Esophagus (tissue), 2 donors: ENCODE measurements at regions not wholly inside any gene's neighbourhood (a gene's known extent, or its start where the extent isn't known, plus 50 kb on each side); places are given as distances from the start of the nearest gene placed in this dataset.

ENCODE experiments used
- H3K27ac ChIP-seq, 2 donors: one replicate each; pipeline ENCODE4 v1.5.1; 2013; ENCODE audit warnings: low read depth in 2 of 2, mild to moderate bottlenecking in 2 of 2, inconsistent platforms in 1 of 2, low read length in 1 of 2, moderate library complexity in 1 of 2
- H3K27me3 ChIP-seq, 2 donors: one replicate each; pipeline ENCODE4 v1.6.1; 2013; ENCODE audit warnings: low read length in 2 of 2, control low read depth in 1 of 2, mild to moderate bottlenecking in 1 of 2; ENCODE audit not compliant: insufficient read depth in 2 of 2, control insufficient read depth in 1 of 2
- H3K36me3 ChIP-seq, 2 donors: one replicate each; pipeline ENCODE4 v1.6.1; 2013; ENCODE audit warnings: low read length in 1 of 2; ENCODE audit not compliant: control insufficient read depth in 2 of 2, insufficient read depth in 2 of 2
- H3K4me1 ChIP-seq, 2 donors: one replicate each; pipeline ENCODE4 v1.6.1; 2013; ENCODE audit warnings: low read length in 1 of 2; ENCODE audit not compliant: control insufficient read depth in 2 of 2, insufficient read depth in 2 of 2
- H3K4me3 ChIP-seq, 2 donors: one replicate each; pipeline ENCODE4 v1.5.1; 2013; ENCODE audit warnings: low read length in 2 of 2, mild to moderate bottlenecking in 2 of 2, low read depth in 1 of 2, moderate library complexity in 1 of 2
- H3K9me3 ChIP-seq, 2 donors: one replicate each; pipeline ENCODE4 v1.6.1; 2013; ENCODE audit warnings: mild to moderate bottlenecking in 2 of 2, low read depth in 1 of 2, low read length in 1 of 2, moderate library complexity in 1 of 2; ENCODE audit not compliant: control insufficient read depth in 2 of 2, insufficient read depth in 1 of 2
- WGBS, 2 donors: extraction: QIAGEN DNeasy Blood & Tissue Kit; methylation state at CpG; one replicate each; pipeline ENCODE4 v1.1.7; 2013; 5-methylcytosine and 5-hydroxymethylcytosine counted together
- donor health status: healthy with polysubstance abuse.
- donor health status: Bipolar disorder and iron deficiency.

DNA sequence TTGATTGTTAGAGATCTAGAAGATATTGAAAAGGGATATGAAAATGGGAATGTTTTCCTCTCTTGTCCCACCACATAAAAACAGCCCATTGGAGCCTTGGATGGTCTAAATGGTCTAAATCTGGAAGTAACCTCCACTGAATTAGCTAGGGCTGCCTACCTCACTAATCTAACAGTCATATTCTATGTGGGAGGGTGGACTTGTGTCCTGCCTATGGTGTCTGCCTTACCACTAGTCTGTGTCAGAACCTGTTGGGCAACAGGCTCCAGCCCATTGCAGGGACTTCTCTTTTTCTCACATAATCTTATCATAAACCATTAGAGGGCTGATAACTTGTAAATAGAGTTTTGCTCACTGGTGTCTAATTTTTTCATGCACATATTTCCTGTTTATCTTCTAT lies 548.8 kb upstream of the CDH18 start:
- H3K4me3 ChIP-seq: no peak overlapping the region
- no peak overlapping the region for H3K27ac ChIP-seq
- H3K27me3 ChIP-seq: no peaks in the 10 kb centered on the region
- H3K36me3 ChIP-seq: no peaks in the 10 kb centered on the region
- H3K4me1 ChIP-seq: no peaks in the 10 kb centered on the region
- H3K9me3 ChIP-seq: no peaks in the 10 kb centered on the region

DNA sequence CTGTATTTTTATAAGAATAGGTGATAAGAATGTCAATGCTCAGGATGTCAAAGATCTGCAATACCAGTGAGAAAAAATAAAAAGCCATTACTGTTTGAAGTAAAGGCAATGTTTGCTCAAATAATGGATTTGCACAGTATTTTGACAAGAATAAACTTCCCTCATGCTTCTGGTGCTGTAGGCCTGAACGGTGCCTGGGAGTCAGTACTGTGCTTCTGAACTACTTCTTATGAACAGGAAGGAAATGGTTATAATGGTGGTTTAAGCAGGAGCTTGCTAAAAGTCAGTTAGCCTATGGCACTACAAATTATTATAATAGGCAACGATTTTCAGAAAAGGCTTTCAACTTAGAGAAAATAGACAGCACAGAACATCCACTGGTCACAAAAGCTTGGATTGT lies 548.3 kb upstream of the CDH18 start:
- no peaks in the 10 kb centered on the region for H3K9me3 ChIP-seq
- no peak overlapping the region for H3K27ac ChIP-seq
- no peaks in the 10 kb centered on the region for H3K27me3 ChIP-seq
- no peaks in the 10 kb centered on the region for H3K4me1 ChIP-seq
- H3K4me3 ChIP-seq: no peak overlapping the region
- no peaks in the 10 kb centered on the region for H3K36me3 ChIP-seq
- 54 to 59% methylated on average over 2 of the region's 2 CpGs for WGBS, 2 donors

DNA sequence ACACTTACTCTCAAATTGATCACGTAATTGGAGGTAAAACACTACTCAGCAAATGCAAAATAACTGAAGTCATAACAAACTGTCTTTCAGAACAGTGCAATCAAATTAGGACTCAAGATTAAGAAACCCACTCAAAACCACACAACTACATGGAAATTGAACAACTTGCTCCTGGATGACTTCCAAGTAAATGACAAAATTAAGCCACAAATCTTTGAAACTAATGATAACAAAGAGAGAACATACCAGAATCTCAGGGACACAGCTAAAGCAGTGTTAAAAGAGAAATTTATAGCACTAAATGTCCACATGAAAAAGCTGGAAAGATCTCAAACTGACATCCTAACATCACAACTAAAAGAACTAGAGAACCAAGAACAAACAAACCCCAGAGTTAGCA lies 540.5 kb upstream of the CDH18 start:
- WGBS, 2 donors: 77% methylated on average over 1 of the region's 1 CpG
- Histone ChIP-seq H3K36me3 (no peaks in the 10 kb centered on the region), H3K4me1 (no peaks in the 10 kb centered on the region), H3K4me3 (no peak overlapping the region), H3K9me3 (no peaks in the 10 kb centered on the region), H3K27ac (no peak overlapping the region), H3K27me3 (no peaks in the 10 kb centered on the region)

DNA sequence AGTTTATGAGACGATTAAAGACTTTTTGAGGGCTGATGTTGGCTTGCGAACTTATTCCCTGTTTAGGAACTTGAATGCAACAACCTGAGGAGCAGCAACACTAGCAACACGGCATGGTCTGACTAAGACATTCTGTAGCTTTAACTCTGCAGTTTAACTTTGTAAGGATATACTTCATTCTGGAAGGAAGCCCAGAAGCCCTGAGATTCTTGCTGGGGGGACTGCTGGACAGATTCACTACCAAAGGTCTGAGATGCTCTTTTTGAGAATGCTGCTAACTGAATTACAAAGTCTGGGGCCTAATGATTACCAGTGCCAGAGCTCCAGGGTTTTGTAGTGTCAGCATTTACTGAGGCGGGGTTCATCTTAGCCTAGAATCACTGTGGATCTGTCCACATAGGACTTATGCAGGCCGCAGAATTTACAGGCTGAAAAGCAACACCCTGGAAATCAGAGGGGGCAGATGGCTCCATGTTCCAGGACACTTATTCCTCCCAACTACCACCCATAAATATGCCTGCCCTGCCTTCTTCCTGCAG lies 537.1 kb upstream of the CDH18 start:
- Histone ChIP-seq H3K9me3 (no peaks in the 10 kb centered on the region), H3K36me3 (no peaks in the 10 kb centered on the region), H3K27ac (no peak overlapping the region), H3K27me3 (no peaks in the 10 kb centered on the region), H3K4me3 (no peak overlapping the region), H3K4me1 (no peaks in the 10 kb centered on the region)
- 86 to 87% methylated on average over 5 of the region's 5 CpGs for WGBS, 2 donors

DNA sequence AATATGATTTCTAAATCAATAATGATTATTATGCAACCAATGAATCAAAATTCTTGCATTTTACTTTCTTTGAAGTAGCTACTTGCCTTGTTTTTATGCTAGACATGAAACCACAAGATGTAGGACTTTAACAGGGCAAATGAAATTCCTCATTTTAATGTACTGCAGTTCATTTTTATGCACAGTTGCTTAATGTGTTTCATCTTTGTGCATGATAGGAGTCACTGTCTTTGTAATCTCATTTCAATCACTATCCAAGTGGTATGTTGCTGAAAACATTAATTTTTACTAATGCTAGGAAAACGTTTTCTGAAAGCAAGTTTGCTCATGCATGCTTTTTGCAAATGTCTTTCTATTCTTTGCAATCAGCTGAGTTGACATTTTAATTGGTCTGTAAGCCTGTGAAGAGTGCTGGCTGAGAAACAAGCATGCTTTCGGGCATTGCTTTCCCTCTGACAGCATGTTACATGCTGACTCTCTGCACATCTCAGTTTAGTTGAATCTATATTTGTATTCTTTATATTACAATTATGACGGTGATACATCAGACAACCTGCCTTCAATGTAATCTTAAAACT lies 535.0 kb upstream of the CDH18 start:
- Histone ChIP-seq H3K36me3 (no peaks in the 10 kb centered on the region), H3K9me3 (no peaks in the 10 kb centered on the region), H3K4me3 (no peak overlapping the region), H3K27me3 (no peaks in the 10 kb centered on the region), H3K27ac (no peak overlapping the region), H3K4me1 (no peaks in the 10 kb centered on the region)
- WGBS, 2 donors: 28 to 30% methylated on average over 3 of the region's 3 CpGs

DNA sequence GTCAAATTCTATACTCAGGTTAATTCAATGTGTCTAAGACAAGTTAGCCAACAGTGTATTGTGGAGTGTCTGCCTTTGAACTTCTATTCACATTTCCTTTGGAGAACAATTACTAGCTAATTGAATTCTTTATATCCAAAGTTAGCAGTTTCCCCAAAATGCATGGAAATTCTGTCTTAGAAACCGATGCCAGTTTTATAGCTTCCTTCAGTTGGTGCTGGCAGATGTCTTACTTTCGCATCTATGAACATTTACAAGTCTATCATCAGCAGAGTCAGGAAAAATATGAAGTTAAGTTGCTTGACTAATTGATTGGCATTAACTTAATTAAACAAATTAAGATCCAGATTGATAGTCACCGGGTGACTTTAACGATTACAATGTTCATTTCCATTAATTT lies 527.6 kb upstream of the CDH18 start:
- H3K27me3 ChIP-seq: no peaks in the 10 kb centered on the region
- H3K4me1 ChIP-seq: no peaks in the 10 kb centered on the region
- H3K36me3 ChIP-seq: no peaks in the 10 kb centered on the region
- H3K4me3 ChIP-seq: no peak overlapping the region
- 92% methylated on average over 4 of the region's 4 CpGs for WGBS, 2 donors
- H3K9me3 ChIP-seq: no peaks in the 10 kb centered on the region
- H3K27ac ChIP-seq: no peak overlapping the region

DNA sequence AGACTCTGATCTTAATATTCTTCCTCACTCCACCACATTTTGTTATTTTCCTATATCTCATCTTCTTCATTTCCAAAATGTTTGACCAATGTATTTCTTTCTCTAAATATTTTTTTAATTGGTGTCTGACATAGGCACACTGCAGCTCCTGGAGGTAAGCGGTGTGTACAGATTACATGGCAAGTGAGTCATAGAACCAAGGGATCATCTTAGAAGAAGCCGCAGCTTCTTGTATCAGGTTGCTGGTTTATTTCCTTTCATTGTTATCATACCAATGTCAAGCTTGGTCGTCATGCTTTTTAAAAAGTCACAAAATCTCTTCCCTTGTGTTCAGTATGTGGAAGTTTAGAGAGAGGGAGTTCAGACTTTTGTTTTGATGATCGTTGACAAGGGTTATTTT lies 526.1 kb upstream of the CDH18 start:
- WGBS, 2 donors: 71 to 73% methylated on average over 4 of the region's 4 CpGs
- Histone ChIP-seq H3K9me3 (no peaks in the 10 kb centered on the region), H3K4me1 (no peaks in the 10 kb centered on the region), H3K27ac (no peak overlapping the region), H3K27me3 (no peaks in the 10 kb centered on the region), H3K4me3 (no peak overlapping the region), H3K36me3 (no peaks in the 10 kb centered on the region)

DNA sequence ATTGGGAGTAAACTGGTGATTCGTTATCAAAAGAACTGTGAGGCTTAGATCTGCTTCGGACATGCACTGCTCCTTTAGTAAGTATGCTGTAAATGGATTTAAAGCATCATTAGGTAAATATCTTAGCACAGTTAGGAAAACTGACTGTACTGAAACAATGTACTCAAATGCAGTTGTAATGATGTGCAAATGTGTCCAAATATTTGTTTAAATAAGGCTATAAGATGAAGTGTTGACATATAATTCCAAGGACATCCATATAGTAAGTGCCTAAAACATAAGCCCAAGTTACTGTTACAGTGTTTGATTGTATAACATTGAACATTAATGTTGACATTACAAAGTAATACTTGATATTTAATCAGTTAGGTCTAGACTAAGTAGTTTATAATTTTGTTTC lies 512.5 kb upstream of the CDH18 start:
- no peaks in the 10 kb centered on the region for H3K9me3 ChIP-seq
- no peaks in the 10 kb centered on the region for H3K36me3 ChIP-seq
- WGBS, 2 donors: 65 to 68% methylated on average over 2 of the region's 2 CpGs
- H3K4me1 ChIP-seq: no peaks in the 10 kb centered on the region
- no peak overlapping the region for H3K4me3 ChIP-seq
- no peaks in the 10 kb centered on the region for H3K27me3 ChIP-seq
- no peak overlapping the region for H3K27ac ChIP-seq

DNA sequence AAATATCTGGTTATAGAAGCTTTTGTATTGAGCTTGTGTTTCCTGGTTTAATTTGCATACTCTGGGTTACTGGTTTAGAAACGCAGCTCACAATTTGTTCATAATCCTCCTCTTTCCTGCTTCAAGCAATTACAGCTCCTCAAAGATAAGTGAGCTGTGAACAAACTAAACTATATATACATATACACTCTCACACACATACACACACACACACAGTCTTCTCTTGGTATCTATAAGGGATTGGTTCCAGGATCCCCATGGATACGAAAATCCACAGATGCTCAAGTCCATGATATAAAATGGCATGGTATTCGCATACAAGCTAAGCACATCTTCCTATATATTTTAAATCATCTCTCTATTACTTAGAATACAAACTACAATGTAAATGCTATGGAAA lies 510.9 kb upstream of the CDH18 start:
- WGBS, 2 donors: 74 to 84% methylated on average over 3 of the region's 3 CpGs
- H3K27me3 ChIP-seq: no peaks in the 10 kb centered on the region
- no peak overlapping the region for H3K4me3 ChIP-seq
- H3K9me3 ChIP-seq: no peaks in the 10 kb centered on the region
- no peaks in the 10 kb centered on the region for H3K4me1 ChIP-seq
- H3K27ac ChIP-seq: no peak overlapping the region
- H3K36me3 ChIP-seq: no peaks in the 10 kb centered on the region

DNA sequence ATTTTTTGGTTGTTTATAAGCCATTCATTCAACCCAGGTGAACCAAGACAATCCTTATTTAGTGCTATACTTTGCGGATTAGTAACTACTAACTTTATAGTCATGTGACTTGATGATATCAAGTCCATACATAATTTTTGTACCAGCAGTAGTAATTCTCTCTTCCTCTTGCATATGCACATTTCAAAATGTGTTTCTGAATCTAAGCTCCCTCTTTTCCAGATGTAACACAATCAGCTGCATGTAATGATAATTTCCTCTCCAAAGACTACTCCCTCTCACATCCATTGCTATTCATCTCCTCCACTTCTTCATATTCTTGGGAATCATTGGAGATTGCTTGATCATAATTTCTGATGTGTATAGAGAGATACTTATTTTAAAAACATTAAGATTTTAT lies 510.1 kb upstream of the CDH18 start:
- Histone ChIP-seq H3K27me3 (no peaks in the 10 kb centered on the region), H3K4me1 (no peaks in the 10 kb centered on the region), H3K4me3 (no peak overlapping the region), H3K36me3 (no peaks in the 10 kb centered on the region), H3K9me3 (no peaks in the 10 kb centered on the region), H3K27ac (no peak overlapping the region)
- 88 to 98% methylated on average over 1 of the region's 1 CpG for WGBS, 2 donors
